ENCODE measurements at regions not wholly inside any gene's neighbourhood (a gene's known extent, or its start where the extent isn't known, plus 50 kb on each side); places are given as distances from the start of the nearest gene placed in this dataset.

DNA sequence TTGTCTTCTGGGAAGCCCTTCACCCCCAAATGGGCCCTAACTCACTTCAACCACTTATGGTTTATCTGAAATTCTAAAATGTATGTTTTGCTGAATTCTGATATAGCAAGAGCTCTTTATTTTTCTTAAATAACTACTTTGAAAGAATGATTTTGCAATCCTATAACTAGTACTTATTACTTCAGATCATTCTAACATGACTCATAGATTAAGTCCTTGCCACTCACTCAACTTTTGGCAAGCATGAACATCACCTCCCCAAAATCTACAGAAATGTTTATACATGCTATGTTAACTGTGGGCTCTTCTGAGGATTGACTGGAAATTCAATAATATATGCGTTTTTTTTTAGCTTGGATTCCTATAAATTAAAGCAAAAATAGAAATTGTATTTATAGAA lies 367.4 kb upstream of the FAT3 start:
- TF ChIP-seq, protein P1, sequence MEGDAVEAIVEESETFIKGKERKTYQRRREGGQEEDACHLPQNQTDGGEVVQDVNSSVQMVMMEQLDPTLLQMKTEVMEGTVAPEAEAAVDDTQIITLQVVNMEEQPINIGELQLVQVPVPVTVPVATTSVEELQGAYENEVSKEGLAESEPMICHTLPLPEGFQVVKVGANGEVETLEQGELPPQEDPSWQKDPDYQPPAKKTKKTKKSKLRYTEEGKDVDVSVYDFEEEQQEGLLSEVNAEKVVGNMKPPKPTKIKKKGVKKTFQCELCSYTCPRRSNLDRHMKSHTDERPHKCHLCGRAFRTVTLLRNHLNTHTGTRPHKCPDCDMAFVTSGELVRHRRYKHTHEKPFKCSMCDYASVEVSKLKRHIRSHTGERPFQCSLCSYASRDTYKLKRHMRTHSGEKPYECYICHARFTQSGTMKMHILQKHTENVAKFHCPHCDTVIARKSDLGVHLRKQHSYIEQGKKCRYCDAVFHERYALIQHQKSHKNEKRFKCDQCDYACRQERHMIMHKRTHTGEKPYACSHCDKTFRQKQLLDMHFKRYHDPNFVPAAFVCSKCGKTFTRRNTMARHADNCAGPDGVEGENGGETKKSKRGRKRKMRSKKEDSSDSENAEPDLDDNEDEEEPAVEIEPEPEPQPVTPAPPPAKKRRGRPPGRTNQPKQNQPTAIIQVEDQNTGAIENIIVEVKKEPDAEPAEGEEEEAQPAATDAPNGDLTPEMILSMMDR (IDR thresholded peaks at IDR 0.05): no peak
- TF ChIP-seq POLR2A (IDR thresholded peaks at IDR 0.05): no peak
